Vagina (tissue), 2 donors: ENCODE measurements at regions not wholly inside any gene's neighbourhood (a gene's known extent, or its start where the extent isn't known, plus 50 kb on each side); places are given as distances from the start of the nearest gene placed in this dataset.

Experiments used
- POLR2A ChIP-seq, 2 donors: fragments of 450-650 bp; IDR thresholded peaks; one replicate each; pipeline ENCODE4 v1.6.1; 2017; ENCODE audit warnings: antibody characterized with exemption in 2 of 2, mild to moderate bottlenecking in 2 of 2, moderate library complexity in 2 of 2
- TF ChIP-seq, protein P1 (sequence below), 3 experiments: fragments of 450-650 bp in 2 of 3; fragments of 200-600 bp in 1 of 3; sonication (generic) in 1 of 3; IDR thresholded peaks; one replicate each; pipeline ENCODE4 v1.5.1; 2017 to 2019; ENCODE audit warnings: antibody characterized with exemption in 3 of 3, mild to moderate bottlenecking in 2 of 3, moderate library complexity in 2 of 3

DNA sequence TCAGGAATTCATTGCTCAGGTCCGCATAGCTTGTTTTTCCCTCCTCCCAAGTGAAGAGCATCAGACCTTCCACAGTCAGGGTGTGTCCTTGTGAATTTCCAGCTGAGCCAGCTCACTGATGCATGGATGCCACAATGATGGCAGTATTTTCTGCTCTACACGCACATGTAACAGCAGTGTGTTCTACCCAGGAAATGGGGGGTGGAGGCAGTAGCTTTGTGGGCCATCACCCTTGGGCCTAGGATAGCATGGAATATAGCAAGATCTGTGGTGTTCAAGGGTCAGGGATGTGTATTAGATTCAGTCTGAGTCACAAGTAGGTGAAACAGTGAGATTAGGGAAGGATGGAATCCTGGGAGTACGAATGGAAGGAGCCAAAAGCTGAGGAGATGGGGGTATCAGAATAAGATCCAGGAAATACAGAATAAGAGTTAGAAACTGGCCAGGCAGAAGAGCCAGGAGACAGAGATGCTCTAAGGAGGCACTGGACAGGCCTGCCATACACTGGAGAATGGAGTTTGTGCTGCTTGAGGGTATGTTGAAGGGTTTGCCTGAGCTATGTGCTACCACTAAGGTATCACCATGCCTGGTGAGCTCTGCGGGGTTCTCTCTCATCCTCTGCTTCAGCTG, 90.6 kb upstream of the CNIH3 start:
- no peak for TF ChIP-seq POLR2A (IDR thresholded peaks at IDR 0.05)
- TF ChIP-seq, protein P1, sequence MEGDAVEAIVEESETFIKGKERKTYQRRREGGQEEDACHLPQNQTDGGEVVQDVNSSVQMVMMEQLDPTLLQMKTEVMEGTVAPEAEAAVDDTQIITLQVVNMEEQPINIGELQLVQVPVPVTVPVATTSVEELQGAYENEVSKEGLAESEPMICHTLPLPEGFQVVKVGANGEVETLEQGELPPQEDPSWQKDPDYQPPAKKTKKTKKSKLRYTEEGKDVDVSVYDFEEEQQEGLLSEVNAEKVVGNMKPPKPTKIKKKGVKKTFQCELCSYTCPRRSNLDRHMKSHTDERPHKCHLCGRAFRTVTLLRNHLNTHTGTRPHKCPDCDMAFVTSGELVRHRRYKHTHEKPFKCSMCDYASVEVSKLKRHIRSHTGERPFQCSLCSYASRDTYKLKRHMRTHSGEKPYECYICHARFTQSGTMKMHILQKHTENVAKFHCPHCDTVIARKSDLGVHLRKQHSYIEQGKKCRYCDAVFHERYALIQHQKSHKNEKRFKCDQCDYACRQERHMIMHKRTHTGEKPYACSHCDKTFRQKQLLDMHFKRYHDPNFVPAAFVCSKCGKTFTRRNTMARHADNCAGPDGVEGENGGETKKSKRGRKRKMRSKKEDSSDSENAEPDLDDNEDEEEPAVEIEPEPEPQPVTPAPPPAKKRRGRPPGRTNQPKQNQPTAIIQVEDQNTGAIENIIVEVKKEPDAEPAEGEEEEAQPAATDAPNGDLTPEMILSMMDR (IDR thresholded peaks at IDR 0.05) = no peak
